ENCODE measurements at regions not wholly inside any gene's neighbourhood (a gene's known extent, or its start where the extent isn't known, plus 50 kb on each side); places are given as distances from the start of the nearest gene placed in this dataset.

DNA sequence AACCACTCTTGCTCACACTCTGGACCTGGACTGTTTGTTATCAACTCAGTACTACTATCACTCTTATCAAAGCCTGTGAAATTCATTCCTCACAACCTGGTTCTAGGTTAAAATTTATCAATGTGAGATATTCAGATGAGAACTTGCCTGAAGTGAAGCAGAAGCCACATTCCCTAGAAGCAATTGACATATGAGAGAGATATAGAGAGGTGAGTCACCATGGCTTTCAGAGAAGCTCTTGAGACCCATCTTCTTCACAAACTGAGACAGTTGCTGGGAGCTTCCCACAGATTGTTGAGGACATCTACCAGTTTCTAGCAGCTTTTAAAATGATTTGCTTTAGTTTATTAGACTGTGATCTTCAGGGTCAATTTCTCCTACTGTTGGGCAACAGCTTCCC lies 316.9 kb upstream of the TET2 start:
- TF ChIP-seq TAF1 (IDR thresholded peaks at IDR 0.05; ENCODE audit: borderline replicate concordance, insufficient read depth, low read length): no peak
- no peak for TF ChIP-seq FOXP2 (optimal IDR thresholded peaks at IDR 0.05; ENCODE audit: borderline replicate concordance, extremely low read depth, extremely low read length, insufficient read depth)
- no peak for TF ChIP-seq POLR2AphosphoS5 (IDR thresholded peaks at IDR 0.05; ENCODE audit: low read depth, low read length)
- TF ChIP-seq SIN3A (IDR thresholded peaks at IDR 0.05; ENCODE audit: borderline replicate concordance, insufficient read depth, low read length): no peak

All from PFSK-1 (cell line).